Stimulated activated CD4-positive, alpha-beta T cell treated with anti-CD3 and anti-CD28 coated beads, Interleukin-15, amount 100 ng/mL, for 48 hours (primary cell): ENCODE measurements at regions not wholly inside any gene's neighbourhood (a gene's known extent, or its start where the extent isn't known, plus 50 kb on each side); places are given as distances from the start of the nearest gene placed in this dataset.
"Not testable (repeated sequence)": the region's sequence is repeated elsewhere in the genome, so short reads cannot be mapped to it uniquely, and the experiment has no call there.

Experiments
- DNase-seq, 2 donors: peaks; one replicate each; pipeline ENCODE4 v3.0.0-alpha.2; 2020; ENCODE audit warnings: low read depth in 2 of 2

GRCh38 chr16:72657164-72657563 lies 390.8 kb downstream of the ZFHX3 start:
- DNase-seq: no peak

GRCh38 chr16:72654535-72654934 lies 393.4 kb downstream of the ZFHX3 start:
- DNase-seq: no peak

GRCh38 chr16:72649254-72649944 lies 398.5 kb downstream of the ZFHX3 start:
- no peak for DNase-seq

DNA sequence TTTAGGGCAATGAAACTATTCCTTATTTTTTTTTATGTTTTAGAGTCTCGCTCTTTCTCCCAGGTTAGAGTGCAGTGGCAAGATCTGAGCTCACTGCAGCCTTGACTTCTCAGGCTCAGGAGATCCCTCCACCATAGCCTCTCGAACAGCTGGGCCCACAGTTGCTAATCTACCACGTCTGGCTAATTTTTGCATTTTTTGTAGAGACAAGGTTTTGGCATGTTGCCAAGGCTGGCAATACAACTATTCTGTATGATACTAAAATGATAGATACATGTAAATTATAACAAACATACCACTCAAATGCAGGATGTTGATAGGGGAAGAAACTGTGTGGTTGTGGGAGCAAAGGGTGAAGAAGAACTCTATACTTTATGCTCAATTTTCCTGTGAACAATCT lies 401.3 kb downstream of the ZFHX3 start:
- no peak for DNase-seq

- no peak for DNase-seq
Measured at GRCh38 chr16:72645538-72645937, 402.4 kb downstream of the ZFHX3 start.

- no peak for DNase-seq
Measured at GRCh38 chr16:72644911-72645310, 403.0 kb downstream of the ZFHX3 start.

- DNase-seq: no peak
Measured at GRCh38 chr16:72639494-72639893, 408.4 kb downstream of the ZFHX3 start.

- no peak for DNase-seq
Measured at GRCh38 chr16:72637306-72637705, 410.6 kb downstream of the ZFHX3 start.

DNA sequence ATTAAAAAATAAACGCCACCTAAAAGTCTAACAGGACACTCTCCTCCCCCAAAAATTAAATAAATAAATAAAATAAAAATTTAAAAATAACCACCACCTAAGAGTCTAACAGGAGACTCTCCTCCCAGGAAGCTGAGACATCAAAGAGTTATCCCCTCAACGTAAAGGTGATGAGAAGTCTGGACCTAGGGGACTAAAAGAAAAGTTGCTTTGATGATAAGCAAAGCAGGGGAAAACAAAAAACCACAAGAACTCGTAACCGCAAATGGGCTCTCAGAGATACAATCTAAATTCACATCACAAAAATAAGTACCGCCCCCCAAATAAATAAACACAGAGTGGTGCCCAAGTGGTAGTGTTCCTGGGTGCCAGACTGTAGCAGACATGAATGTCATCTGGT lies 412.2 kb downstream of the ZFHX3 start:
- no peak for DNase-seq

GRCh38 chr16:72635104-72635503 lies 412.8 kb downstream of the ZFHX3 start:
- no peak for DNase-seq

DNA sequence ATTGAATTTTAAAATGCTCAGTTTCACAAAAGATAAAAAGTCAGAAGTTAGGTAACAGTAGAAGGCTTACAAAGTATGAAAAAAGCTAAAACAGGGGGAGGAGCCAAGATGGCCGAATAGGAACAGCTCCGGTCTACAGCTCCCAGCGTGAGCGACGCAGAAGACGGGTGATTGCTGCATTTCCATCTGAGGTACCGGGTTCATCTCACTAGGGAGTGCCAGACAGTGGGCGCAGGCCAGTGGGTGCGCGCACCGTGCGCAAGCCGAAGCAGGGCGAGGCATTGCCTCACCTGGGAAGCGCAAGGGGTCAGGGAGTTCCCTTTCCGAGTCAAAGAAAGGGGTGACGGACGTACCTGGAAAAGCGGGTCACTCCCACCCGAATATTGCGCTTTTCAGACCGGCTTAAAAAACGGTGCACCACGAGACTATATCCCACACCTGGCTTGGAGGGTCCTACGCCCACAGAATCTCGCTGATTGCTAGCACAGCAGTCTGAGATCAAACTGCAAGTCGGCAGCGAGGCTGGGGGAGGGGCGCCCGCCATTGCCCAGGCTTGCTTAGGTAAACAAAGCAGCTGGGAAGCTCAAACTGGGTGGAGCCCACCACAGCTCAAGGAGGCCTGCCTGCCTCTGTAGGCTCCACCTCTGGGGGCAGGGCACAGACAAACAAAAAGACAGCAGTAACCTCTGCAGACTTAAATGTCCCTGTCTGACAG lies 420.6 kb downstream of the ZFHX3 start:
- not testable (repeated sequence) for DNase-seq

- no peak for DNase-seq
Measured at GRCh38 chr16:72626623-72627022, 421.3 kb downstream of the ZFHX3 start.

DNA sequence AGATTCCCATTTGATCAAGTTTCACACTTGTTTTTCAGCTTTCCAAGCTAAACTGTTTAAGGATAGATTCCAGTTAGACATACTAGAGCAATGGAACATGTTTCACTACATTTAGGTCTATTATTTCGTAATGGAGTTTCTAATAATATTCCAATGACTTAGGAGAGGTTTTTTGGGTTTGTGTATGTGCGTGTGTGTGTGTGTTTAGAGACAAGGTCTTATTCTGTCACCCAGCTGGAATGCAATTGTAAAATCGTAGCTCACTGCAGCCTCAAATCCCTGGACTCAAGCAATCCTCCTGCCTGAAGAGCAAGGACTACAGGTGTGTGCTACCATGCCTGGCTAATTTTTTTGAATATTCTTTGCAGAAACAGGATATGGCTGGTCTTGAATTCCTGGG lies 426.3 kb downstream of the ZFHX3 start:
- no peak for DNase-seq

DNA sequence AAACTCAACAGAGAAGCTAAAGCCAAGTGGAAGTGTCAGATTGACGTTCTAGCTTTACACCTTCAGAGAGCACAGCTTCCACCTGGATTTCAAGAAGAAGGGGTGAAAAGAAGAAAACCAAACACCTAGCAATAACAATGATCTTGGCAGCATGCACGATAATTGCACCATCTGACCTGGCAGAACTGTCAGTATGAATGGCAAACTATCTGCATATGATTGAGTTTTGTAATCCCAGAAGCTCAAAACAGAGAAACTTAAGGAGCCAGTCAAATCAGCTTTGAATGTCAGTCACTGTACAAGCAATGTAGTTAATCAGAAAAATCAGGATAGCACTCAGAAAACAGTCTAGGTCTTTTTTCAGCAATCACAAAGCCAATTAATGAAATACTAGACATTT lies 427.1 kb downstream of the ZFHX3 start:
- DNase-seq: no peak

GRCh38 chr16:72620348-72620747 lies 427.6 kb downstream of the ZFHX3 start:
- DNase-seq: no peak

DNA sequence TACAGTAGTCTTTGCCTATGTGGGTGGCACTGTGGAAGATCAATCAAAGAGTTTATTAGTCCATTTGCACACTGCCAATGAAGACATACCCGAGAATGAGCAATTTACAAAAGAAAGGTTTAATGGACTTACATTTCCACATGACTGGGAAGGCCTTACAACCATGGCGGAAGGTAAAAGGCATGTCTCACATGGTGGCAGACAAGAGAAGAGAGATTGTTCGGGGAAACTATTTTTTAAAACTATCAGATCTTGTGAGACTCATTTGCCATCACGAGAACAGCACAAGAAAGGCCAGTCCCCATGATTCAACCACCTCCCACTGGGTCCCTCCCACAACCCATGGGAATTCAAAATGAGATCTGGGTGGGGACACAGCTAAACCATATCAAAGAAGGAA lies 432.1 kb downstream of the ZFHX3 start:
- DNase-seq: no peak

DNA sequence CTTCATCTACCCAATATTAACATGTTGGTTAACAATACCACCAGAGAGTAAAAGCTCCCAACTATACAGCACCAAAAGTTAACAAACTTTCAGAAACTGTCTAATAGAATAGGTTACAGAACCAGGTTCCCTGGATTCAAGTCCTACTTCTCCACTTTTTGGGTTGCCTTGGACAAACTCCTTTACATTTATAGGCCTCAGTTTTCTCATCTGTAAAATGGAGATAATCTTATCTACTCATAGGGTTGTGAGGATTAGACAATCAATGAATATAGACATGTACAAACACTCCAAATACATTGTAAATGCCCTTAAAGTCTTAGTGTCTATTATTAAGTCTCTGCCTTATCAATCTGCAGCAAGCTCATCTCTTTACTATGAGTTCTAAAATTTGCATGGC lies 435.2 kb downstream of the ZFHX3 start:
- DNase-seq: no peak

GRCh38 chr16:72612256-72612655 lies 435.7 kb downstream of the ZFHX3 start:
- DNase-seq: no peak

- no peak for DNase-seq
Measured at GRCh38 chr16:72609933-72610332, 438.0 kb upstream of the PMFBP1 start.

DNA sequence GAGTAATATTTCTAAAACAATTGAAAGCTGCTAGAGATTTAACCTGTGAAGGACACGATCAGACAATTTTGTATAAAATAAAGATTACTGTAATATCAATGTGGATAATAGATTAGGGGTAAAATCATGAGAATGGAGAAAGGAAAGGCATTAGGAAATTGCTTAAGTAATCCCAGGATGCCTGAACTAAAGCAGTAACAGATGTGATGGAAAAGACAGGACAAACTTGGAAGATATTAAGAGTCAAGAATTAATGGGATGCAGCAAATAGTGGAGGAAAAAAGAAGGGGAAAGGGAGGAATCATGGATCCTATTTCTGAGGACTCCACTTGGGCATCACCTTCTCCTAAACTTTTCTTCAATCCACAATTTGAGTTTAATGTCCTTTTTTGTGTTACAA lies 437.1 kb upstream of the PMFBP1 start:
- DNase-seq: no peak

DNA sequence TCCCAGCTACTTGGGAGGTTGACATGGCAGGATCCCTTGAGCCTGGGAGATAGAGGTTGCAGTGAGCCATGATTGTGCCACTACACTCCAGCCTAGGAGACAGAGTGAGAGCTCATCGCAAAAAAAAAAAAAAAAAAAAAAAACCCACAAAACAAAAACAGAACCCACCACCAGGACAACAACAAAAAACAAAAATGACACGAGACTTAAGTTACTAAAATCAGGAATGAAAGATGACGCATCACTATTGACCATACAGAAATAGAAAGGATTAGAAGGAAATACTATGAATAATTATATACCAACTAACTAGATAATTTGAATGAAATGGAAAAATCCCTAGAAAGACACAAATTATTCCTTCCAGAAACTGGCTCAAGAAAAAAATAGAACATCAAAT lies 432.4 kb upstream of the PMFBP1 start:
- no peak for DNase-seq

DNA sequence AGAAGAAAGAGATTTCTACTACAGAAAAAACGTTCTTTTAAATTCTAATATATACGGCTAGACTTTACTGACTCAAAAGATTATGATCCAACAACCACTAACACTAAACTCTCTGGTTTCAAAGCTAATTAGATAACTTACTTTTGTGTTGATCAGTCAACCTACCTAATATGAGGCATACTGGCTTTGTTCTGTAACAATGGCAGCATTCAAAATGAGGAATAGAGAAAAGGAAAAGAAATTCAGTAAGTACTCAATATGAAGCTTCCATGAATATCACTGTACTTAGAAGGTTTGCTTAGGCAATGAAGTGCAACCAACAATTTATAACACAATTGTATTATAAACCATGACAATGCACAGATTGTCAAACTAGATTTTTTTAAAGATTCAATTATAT lies 430.5 kb upstream of the PMFBP1 start:
- no peak for DNase-seq

- DNase-seq: no peak
Measured at GRCh38 chr16:72598696-72599095, 426.7 kb upstream of the PMFBP1 start.

DNA sequence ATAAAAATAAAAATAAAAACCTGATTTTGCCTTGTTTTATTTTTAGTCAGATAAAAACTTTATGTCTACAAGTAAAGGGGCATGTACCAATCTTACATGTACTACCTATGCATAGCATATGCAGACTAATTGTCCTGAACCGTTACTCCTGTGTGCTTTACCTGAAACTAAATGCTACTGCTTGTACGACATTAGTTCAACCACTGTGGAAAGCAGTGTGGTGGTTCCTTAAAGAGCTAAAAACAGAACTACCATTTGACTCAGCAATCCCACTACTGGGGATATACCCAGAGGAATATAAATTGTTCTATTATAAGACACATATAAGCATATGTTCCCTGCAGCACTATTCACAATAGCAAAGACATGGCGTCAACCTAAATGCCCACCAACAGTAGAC lies 426.0 kb upstream of the PMFBP1 start:
- no peak for DNase-seq
